ENCODE measurements at regions not wholly inside any gene's neighbourhood (a gene's known extent, or its start where the extent isn't known, plus 50 kb on each side); places are given as distances from the start of the nearest gene placed in this dataset.
"Not testable (repeated sequence)": the region's sequence is repeated elsewhere in the genome, so short reads cannot be mapped to it uniquely, and the experiment has no call there.

GRCh38 chr15:77909182-77909940 is 168.2 kb downstream of the TBC1D2B start:
- DNase-seq = no peak

GRCh38 chr15:77908752-77909111 is 168.8 kb downstream of the TBC1D2B start:
- DNase-seq = not testable (repeated sequence)

GRCh38 chr15:77907824-77908751 is 169.4 kb downstream of the TBC1D2B start:
- no peak for DNase-seq

GRCh38 chr15:77906062-77906990 is 171.2 kb downstream of the TBC1D2B start:
- DNase-seq = not testable (repeated sequence)

GRCh38 chr15:77905301-77905920 is 172.1 kb downstream of the TBC1D2B start:
- no peak for DNase-seq

GRCh38 chr15:77904901-77905300 is 172.6 kb downstream of the TBC1D2B start:
- no peak for DNase-seq

- no peak for DNase-seq
These were observed 173.1 kb downstream of the TBC1D2B start for GRCh38 chr15:77904436-77904821.

GRCh38 chr15:77903761-77904435 is 173.6 kb downstream of the TBC1D2B start:
- DNase-seq = not testable (repeated sequence)

GRCh38 chr15:77902921-77903760 is 174.4 kb downstream of the TBC1D2B start:
- DNase-seq = not testable (repeated sequence)

GRCh38 chr15:77901921-77902750 is 175.4 kb downstream of the TBC1D2B start:
- no peak for DNase-seq

GRCh38 chr15:77901251-77901881 is 176.1 kb downstream of the TBC1D2B start:
- DNase-seq = no peak

- not testable (repeated sequence) for DNase-seq
These were observed 177.1 kb downstream of the TBC1D2B start for GRCh38 chr15:77900331-77900963.

- not testable (repeated sequence) for DNase-seq
These were observed 177.7 kb downstream of the TBC1D2B start for GRCh38 chr15:77899776-77900175.

- DNase-seq = no peak
These were observed 178.4 kb downstream of the TBC1D2B start for GRCh38 chr15:77898811-77899730.

GRCh38 chr15:77897896-77898406 is 179.6 kb downstream of the TBC1D2B start:
- no peak for DNase-seq

GRCh38 chr15:77897113-77897895 is 180.2 kb downstream of the TBC1D2B start:
- not testable (repeated sequence) for DNase-seq

Measured in occipital lobe (tissue), 1 donor.